HUES64 (cell line): ENCODE measurements at regions not wholly inside any gene's neighbourhood (a gene's known extent, or its start where the extent isn't known, plus 50 kb on each side); places are given as distances from the start of the nearest gene placed in this dataset.

Experiments
- H3K27ac ChIP-seq: 2 replicates; pipeline ENCODE4 v1.7.0; 2013; ENCODE audit warnings: low read depth, low read length, inconsistent platforms
- H3K27me3 ChIP-seq: 2 replicates; pipeline ENCODE4 v1.6.1; 2013; ENCODE audit warnings: mild to moderate bottlenecking, low read length; ENCODE audit not compliant: insufficient read depth
- H3K36me3 ChIP-seq: 2 replicates; pipeline ENCODE4 v1.6.1; 2013; ENCODE audit warnings: mild to moderate bottlenecking, low read length; ENCODE audit not compliant: insufficient read depth
- H3K4me1 ChIP-seq: 2 replicates; pipeline ENCODE4 v1.6.1; 2013; ENCODE audit warnings: mild to moderate bottlenecking, low read length, moderate library complexity; ENCODE audit not compliant: insufficient read depth
- H3K4me3 ChIP-seq: 2 replicates; pipeline ENCODE4 v1.5.1; 2013; ENCODE audit warnings: mild to moderate bottlenecking, low read length, moderate library complexity
- H3K9ac ChIP-seq: 2 replicates; pipeline ENCODE4 v1.6.1; 2013; ENCODE audit warnings: mild to moderate bottlenecking, low read depth, low read length
- H3K9me3 ChIP-seq: 2 replicates; pipeline ENCODE4 v1.6.1; 2013; ENCODE audit warnings: low read depth, low read length; ENCODE audit not compliant: insufficient read depth
- WGBS: fragments of 150-250, 120-280 bp; methylation state at CpG from one replicate; pipeline ENCODE4 v1.1.7; 2013; ENCODE audit warnings: missing lambda C conversion rate; 5-methylcytosine and 5-hydroxymethylcytosine counted together

DNA sequence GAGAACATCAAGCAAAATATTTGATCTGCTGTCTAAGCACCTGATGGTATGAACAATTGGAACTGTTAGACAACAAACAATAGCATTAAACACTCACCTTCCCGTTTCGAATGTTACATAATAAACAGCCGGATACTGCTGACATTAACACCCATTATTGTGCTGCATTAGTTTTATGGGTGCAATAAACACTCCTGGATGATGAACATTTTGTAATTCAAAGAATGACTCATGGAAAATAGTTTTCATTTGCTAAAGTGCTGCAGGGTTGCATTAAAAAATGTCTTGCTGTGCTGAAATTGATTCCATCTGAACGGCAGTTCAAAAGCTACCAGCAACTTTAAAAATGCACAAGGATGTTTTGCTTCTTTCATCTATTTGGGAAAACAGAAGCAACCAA lies 100.8 kb upstream of the SORBS2 start:
- 98% methylated on average over 4 of the region's 4 CpGs for WGBS
- H3K27me3 ChIP-seq: no peaks in the 10 kb centered on the region

DNA sequence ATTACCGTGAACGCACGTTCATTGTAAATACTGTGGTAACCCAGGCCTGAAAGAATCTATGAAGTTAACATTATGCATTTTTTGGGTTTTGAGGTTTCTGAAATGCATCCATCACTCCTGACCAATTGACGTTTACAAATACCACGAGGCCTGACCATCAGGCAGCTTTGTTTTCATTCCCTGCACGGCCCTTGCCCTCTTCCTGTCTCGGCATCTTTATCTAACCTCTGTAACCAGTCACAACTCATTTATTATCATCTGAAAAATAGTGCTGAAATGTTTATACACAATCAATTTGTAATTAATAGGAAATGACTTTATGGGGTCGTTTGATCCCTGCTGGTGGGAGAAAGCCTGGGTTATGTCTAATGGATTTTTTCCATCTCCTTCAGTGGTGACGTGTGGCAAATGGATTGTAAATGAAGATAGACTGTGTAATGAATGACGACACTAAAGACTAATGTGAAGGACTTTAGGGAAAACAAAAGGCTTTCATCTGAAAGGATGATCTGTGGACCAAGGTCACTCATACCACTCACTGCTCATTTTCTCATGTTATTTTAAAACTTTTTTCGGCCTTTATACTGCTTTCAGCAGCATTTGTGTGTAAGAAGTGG lies 102.7 kb upstream of the SORBS2 start:
- H3K27me3 ChIP-seq: no peaks in the 10 kb centered on the region
- no peak overlapping the region for H3K27ac ChIP-seq
- H3K9ac ChIP-seq: no peak overlapping the region
- no peaks in the 10 kb centered on the region for H3K36me3 ChIP-seq
- 94% methylated on average over 11 of the region's 11 CpGs for WGBS
- H3K4me1 ChIP-seq: peaks cover 19% of the 10 kb centered on the region
- no peak overlapping the region for H3K4me3 ChIP-seq
- no peaks in the 10 kb centered on the region for H3K9me3 ChIP-seq

More for the DNA sequence above, 100.8 kb upstream of the SORBS2 start:
- no peak overlapping the region for H3K4me3 ChIP-seq
- H3K4me1 ChIP-seq: peaks cover 19% of the 10 kb centered on the region
- no peaks in the 10 kb centered on the region for H3K36me3 ChIP-seq
- H3K9me3 ChIP-seq: no peaks in the 10 kb centered on the region
- no peak overlapping the region for H3K27ac ChIP-seq
- H3K9ac ChIP-seq: no peak overlapping the region

DNA sequence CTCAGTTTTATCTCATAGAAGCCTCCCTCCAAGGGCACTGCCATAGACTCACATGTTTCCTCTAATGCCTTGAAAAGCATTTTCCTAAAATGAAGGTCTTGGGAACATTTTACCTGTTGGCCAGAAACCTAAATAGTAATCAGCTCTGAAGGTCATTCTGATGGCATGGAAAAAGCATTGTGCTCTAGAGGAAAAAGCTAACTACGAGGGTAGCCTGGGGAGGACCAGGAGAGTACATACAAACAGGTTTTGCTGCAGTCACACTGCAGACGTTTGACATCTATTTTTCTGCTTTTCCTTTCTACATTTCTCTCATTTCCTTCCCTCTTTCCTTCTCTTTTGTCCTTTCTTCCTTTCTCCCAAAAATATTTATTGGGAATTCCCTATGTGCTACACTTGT lies 103.3 kb upstream of the SORBS2 start:
- H3K36me3 ChIP-seq: no peaks in the 10 kb centered on the region
- no peaks in the 10 kb centered on the region for H3K9me3 ChIP-seq
- no peaks in the 10 kb centered on the region for H3K27me3 ChIP-seq
- no peak overlapping the region for H3K4me3 ChIP-seq
- 67% methylated on average over 2 of the region's 2 CpGs for WGBS
- no peak overlapping the region for H3K9ac ChIP-seq
- no peak overlapping the region for H3K27ac ChIP-seq
- peaks cover 19% of the 10 kb centered on the region for H3K4me1 ChIP-seq

DNA sequence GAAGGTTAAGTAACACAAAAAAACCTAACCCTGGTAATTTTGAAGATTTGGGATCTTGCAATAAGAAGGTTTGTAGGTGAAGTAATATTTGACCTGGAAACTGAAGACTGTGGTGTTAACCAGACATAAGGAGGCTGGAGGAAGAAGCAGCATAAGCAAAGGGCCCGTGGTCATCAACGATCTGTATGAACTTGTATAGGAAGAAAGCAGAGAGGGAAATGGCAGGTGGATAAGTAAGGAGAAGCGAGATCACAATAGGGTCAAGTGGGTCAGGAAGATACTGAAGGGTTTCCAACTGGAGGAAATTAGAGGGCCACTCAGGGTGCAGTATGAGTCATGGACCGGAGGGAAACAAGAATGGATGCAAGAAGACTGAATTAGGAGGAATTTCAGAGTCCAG lies 103.8 kb upstream of the SORBS2 start:
- H3K27ac ChIP-seq: no peak overlapping the region
- WGBS: 94% methylated on average over 4 of the region's 4 CpGs
- H3K9me3 ChIP-seq: no peaks in the 10 kb centered on the region
- peaks cover 20% of the 10 kb centered on the region for H3K4me1 ChIP-seq
- H3K27me3 ChIP-seq: no peaks in the 10 kb centered on the region
- H3K4me3 ChIP-seq: no peak overlapping the region
- no peak overlapping the region for H3K9ac ChIP-seq
- H3K36me3 ChIP-seq: no peaks in the 10 kb centered on the region

DNA sequence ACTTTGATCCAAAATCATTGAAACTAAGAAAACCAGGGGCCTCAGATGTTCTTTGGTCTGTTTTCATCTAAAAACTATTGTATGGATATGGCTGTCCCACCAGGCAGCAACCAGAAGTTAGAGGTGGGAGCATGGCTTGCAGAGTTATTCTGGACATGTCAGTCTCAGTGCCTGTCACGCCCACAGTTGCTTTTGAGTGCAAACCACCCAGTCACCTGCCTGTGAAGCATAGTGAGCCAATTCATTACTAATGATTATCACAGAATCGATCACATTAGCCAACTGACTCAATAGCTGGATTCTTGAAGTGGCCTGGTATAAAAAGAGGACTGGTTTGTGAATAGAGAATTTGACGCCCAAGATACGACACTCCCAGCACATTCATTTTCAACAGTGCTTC lies 104.2 kb upstream of the SORBS2 start:
- H3K4me1 ChIP-seq: peaks cover 25% of the 10 kb centered on the region
- no peaks in the 10 kb centered on the region for H3K27me3 ChIP-seq
- 89% methylated on average over 3 of the region's 4 CpGs for WGBS
- H3K27ac ChIP-seq: no peak overlapping the region
- H3K4me3 ChIP-seq: no peak overlapping the region
- H3K9ac ChIP-seq: no peak overlapping the region
- H3K9me3 ChIP-seq: no peaks in the 10 kb centered on the region
- no peaks in the 10 kb centered on the region for H3K36me3 ChIP-seq

DNA sequence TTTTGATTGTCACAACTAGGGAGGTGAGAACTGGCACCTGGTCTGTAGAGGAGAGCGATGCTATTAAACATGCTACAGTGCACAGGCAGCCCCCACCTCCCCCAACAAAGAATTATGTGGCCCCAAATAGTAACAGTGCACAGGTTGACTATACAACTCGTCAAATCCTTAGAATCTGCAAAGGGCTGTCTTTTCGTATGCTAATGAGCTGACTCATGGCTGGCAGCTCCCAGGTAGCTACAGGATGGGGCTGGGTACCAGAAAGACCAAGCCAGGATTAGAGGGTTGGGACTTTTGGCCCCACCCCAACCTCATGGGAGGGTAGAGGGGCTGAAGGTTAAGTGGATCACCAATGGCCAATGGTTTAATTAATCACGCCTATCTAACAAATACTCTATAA lies 104.7 kb upstream of the SORBS2 start:
- no peak overlapping the region for H3K27ac ChIP-seq
- peaks cover 28% of the 10 kb centered on the region for H3K4me1 ChIP-seq
- no peak overlapping the region for H3K9ac ChIP-seq
- no peaks in the 10 kb centered on the region for H3K36me3 ChIP-seq
- H3K27me3 ChIP-seq: no peaks in the 10 kb centered on the region
- 56% methylated on average over 3 of the region's 4 CpGs for WGBS
- no peak overlapping the region for H3K4me3 ChIP-seq
- H3K9me3 ChIP-seq: no peaks in the 10 kb centered on the region

DNA sequence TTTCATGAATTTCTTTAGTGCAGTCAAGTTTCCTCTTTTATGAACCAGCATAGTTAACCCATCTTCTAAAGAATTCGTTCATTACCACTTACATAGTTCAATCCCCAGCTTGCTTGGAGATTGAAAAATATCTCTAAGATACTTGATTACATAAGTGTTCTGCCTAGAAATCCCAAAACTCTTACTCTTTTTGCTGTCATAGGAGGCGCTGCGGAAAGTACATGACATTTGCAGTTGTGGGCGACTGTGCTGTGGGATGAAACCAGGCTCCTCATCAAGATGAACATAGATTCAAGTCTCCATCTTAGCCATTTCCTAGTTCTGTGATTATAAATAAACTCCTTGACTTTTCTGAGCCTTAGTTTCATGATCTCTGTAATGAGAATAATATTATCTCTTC lies 107.1 kb upstream of the SORBS2 start:
- H3K4me3 ChIP-seq: no peak overlapping the region
- H3K9ac ChIP-seq: no peak overlapping the region
- no peaks in the 10 kb centered on the region for H3K9me3 ChIP-seq
- WGBS: 94% methylated on average over 4 of the region's 4 CpGs
- no peak overlapping the region for H3K27ac ChIP-seq
- no peaks in the 10 kb centered on the region for H3K36me3 ChIP-seq
- H3K4me1 ChIP-seq: peaks cover 25% of the 10 kb centered on the region
- H3K27me3 ChIP-seq: no peaks in the 10 kb centered on the region

DNA sequence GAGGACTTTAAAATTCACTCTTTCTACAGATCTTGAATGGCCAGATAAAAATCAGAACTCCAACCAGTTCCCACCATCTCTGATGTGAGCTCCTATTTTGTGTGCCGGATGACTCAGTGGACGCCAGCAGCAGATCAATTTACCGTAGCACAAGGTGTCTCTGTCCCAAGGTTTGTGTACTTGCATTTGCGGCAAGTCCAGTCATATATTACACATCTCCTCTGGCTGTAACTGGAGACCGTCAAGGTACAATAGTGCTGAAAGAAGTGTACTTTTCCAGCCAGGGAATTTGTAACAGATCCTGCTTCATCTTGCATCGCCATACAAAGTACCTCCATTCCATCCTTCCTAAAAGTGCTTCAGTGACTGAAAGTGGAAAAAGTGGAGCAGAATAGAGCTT lies 108.2 kb upstream of the SORBS2 start:
- H3K36me3 ChIP-seq: no peaks in the 10 kb centered on the region
- WGBS: over 99% methylated on average over 6 of the region's 6 CpGs
- H3K27me3 ChIP-seq: no peaks in the 10 kb centered on the region
- H3K9me3 ChIP-seq: no peaks in the 10 kb centered on the region
- H3K4me3 ChIP-seq: no peak overlapping the region
- H3K4me1 ChIP-seq: peaks cover 19% of the 10 kb centered on the region
- H3K9ac ChIP-seq: no peak overlapping the region
- H3K27ac ChIP-seq: no peak overlapping the region

DNA sequence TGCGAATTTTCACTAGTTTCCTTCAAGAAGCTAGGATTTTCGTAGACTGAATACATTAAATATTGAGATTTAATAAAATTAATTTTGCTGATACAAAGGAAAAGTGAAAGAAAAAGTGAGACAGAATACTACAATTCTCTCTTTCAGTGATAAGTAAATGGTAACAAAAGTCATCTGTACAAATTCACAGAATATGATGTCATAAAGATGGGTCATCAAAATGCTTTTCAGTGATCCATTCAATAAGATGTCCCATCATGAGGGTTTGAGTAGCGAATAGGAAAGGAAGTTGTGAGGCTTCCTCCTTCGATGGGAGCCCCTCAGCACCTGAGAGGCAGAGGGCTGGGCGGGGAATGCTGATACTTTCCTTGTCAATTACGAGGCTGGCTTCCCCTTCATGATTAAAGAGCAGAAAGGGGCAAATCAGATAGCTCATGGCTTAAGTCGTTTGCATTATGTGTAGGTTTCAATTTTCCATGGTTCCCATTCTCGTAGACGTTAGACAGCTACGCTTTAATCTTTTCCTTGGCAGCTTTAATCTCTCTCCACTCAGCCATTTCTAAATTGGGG lies 108.8 kb upstream of the SORBS2 start:
- WGBS: 86% methylated on average over 9 of the region's 10 CpGs
- Histone ChIP-seq H3K4me3 (no peak overlapping the region), H3K27ac (no peak overlapping the region), H3K9me3 (no peaks in the 10 kb centered on the region), H3K4me1 (peaks cover 20% of the 10 kb centered on the region), H3K27me3 (no peaks in the 10 kb centered on the region), H3K36me3 (no peaks in the 10 kb centered on the region), H3K9ac (no peak overlapping the region)

DNA sequence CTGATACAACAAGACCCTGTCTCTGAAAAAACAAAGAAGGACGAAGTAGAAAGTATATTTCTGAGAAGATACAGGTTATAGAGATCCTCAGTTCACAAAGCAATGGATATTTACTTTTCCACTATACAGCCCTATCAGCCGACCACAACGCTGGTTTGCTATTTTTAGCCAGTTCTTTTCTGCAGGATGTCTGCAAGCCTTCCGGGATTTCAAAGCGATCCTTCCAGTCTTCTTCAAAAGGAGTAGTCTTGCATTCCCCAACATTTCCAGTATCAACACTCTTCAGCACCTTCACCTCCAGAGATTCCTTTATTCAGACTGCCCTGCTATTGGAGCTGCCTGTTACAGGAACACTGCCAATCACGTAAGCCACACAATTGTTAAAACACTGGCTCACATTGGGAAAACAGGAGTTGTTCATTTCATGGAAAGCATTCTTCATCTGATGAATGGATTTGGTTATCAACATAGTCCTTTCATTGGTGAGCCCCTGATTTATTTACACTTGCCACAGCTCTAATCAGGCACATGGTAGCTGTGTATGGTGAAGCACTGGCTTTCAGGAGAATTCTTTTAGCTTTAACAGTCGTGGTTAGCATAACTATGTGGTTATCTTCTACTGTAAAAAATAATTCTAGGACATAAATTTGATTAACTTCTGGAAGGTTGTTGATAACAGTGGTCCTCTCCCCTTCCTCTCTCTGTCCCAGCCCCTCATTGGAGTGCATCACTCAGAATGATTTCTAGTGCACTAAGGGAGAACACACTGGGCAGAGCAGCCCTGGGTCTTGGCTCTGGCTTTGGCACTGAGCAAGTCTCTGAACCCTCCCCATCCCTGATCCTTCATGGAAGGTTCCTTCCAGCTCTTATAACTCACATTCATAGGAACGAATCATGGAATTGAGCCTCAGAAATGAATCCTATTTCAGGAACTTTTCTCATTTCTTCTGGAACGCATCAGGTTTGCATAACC lies 109.9 kb upstream of the SORBS2 start:
- H3K4me1 ChIP-seq: peaks cover 18% of the 10 kb centered on the region
- H3K36me3 ChIP-seq: no peaks in the 10 kb centered on the region
- no peak overlapping the region for H3K27ac ChIP-seq
- H3K9ac ChIP-seq: no peak overlapping the region
- 93% methylated on average over 8 of the region's 9 CpGs for WGBS
- no peaks in the 10 kb centered on the region for H3K27me3 ChIP-seq
- H3K9me3 ChIP-seq: no peaks in the 10 kb centered on the region
- H3K4me3 ChIP-seq: no peak overlapping the region

DNA sequence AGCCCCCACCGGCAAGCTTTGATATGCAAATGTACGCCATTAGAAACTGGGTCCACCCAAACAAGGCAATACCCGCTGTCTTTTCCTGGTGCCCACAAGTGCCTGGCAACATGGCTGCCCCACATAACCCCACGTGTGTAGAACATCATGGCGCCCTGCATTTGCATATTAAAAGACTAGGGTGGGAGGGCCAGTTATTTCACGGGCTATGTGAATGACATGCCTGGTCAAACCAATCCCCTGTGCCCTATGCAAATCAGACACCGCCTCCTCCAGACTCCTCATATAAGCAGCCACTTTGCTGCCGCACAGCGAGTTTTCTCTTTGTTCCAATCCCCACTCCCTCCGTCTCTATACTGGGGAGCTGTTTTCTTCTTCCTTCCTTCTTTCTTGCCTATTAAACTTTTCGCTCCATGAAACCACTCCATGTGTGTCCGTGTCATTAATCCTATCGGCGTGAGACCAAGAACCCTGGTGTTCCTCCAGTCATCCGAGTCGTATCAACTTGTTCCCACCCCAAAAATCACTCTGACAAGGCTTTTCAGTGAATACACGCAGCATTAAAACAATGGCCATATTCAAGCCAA lies 112.6 kb upstream of the SORBS2 start:
- WGBS: 93% methylated on average over 17 of the region's 17 CpGs
- no peak overlapping the region for H3K9ac ChIP-seq
- H3K9me3 ChIP-seq: no peaks in the 10 kb centered on the region
- no peaks in the 10 kb centered on the region for H3K27me3 ChIP-seq
- no peaks in the 10 kb centered on the region for H3K36me3 ChIP-seq
- H3K4me3 ChIP-seq: no peak overlapping the region
- H3K27ac ChIP-seq: no peak overlapping the region
- peaks cover 18% of the 10 kb centered on the region for H3K4me1 ChIP-seq
